ENCODE measurements at regions not wholly inside any gene's neighbourhood (a gene's known extent, or its start where the extent isn't known, plus 50 kb on each side); places are given as distances from the start of the nearest gene placed in this dataset.

GRCh38 chr9:126559296-126559695 is 54.4 kb upstream of the LMX1B start:
- Histone ChIP-seq H4K20me1 (ENCODE audit: control insufficient read depth, extremely low read depth, insufficient read depth, low read length) (no peaks in the 10 kb centered on the region), H3K9ac (ENCODE audit: control insufficient read depth, extremely low read depth, insufficient read depth, low read length) (no peak overlapping the region), H3K9me1 (ENCODE audit: control insufficient read depth, extremely low read depth, insufficient read depth, low read length) (no peaks in the 10 kb centered on the region), H3K79me2 (ENCODE audit: control insufficient read depth, insufficient read depth, low read length) (no peaks in the 10 kb centered on the region), H3K4me1 (ENCODE audit: control insufficient read depth, extremely low read depth, insufficient read depth, low read length) (no peaks in the 10 kb centered on the region), H2AFZ (ENCODE audit: control insufficient read depth, low read length) (no peak overlapping the region), H3K4me2 (ENCODE audit: control insufficient read depth, extremely low read depth, insufficient read depth, low read depth, low read length) (no peak overlapping the region), H3K27me3 (ENCODE audit: control insufficient read depth, extremely low read depth, insufficient read depth, low read length) (peaks cover 14% of the 10 kb centered on the region), H3K9me3 (ENCODE audit: control insufficient read depth, low read depth, low read length) (no peaks in the 10 kb centered on the region), H3K27ac (ENCODE audit: control insufficient read depth, insufficient read depth, low read length) (no peak overlapping the region), H3K4me3 (ENCODE audit: control insufficient read depth in 2 of 3, extremely low read depth in 1 of 3, insufficient read depth in 2 of 3, low read depth in 1 of 3, low read length in 3 of 3) (no peak overlapping the region), H3K36me3 (ENCODE audit: control insufficient read depth in 2 of 2, extremely low read depth in 1 of 2, insufficient read depth in 2 of 2, low read length in 2 of 2) (no peaks in the 10 kb centered on the region)
- no peak for TF ChIP-seq EZH2 (IDR thresholded peaks at IDR 0.05; ENCODE audit: low read length)
- TF ChIP-seq CTCF (optimal IDR thresholded peaks at IDR 0.05 in 1 of 3, IDR thresholded peaks at IDR 0.05 in 1 of 3, conservative IDR thresholded peaks at IDR 0.05 in 1 of 3; ENCODE audit: extremely low read depth in 1 of 3, insufficient read depth in 2 of 3, low read length in 3 of 3) = no peak
- DNase-seq (ENCODE audit: low read depth, low spot score) (no peak), FAIRE-seq (no peak)
- dilution Hi-C loops (cut with MboI; ENCODE audit: extremely low pct_ligation_motif_present, low sequenced_read_pairs) = no loop called here

GRCh38 chr9:126561582-126561981 is 52.1 kb upstream of the LMX1B start:
- H3K4me2 ChIP-seq (ENCODE audit: control insufficient read depth, extremely low read depth, insufficient read depth, low read depth, low read length) = no peak overlapping the region
- no peaks in the 10 kb centered on the region for H3K9me3 ChIP-seq (ENCODE audit: control insufficient read depth, low read depth, low read length)
- TF ChIP-seq CTCF (optimal IDR thresholded peaks at IDR 0.05 in 1 of 3, IDR thresholded peaks at IDR 0.05 in 1 of 3, conservative IDR thresholded peaks at IDR 0.05 in 1 of 3; ENCODE audit: extremely low read depth in 1 of 3, insufficient read depth in 2 of 3, low read length in 3 of 3) (no peak), EZH2 (IDR thresholded peaks at IDR 0.05; ENCODE audit: low read length) (no peak)
- peaks cover 22% of the 10 kb centered on the region for H3K27me3 ChIP-seq (ENCODE audit: control insufficient read depth, extremely low read depth, insufficient read depth, low read length)
- H3K9me1 ChIP-seq (ENCODE audit: control insufficient read depth, extremely low read depth, insufficient read depth, low read length) = no peaks in the 10 kb centered on the region
- no peak overlapping the region for H3K27ac ChIP-seq (ENCODE audit: control insufficient read depth, insufficient read depth, low read length)
- no peak for FAIRE-seq
- H3K79me2 ChIP-seq (ENCODE audit: control insufficient read depth, insufficient read depth, low read length) = no peaks in the 10 kb centered on the region
- no peaks in the 10 kb centered on the region for H3K4me1 ChIP-seq (ENCODE audit: control insufficient read depth, extremely low read depth, insufficient read depth, low read length)
- H3K36me3 ChIP-seq (ENCODE audit: control insufficient read depth in 2 of 2, extremely low read depth in 1 of 2, insufficient read depth in 2 of 2, low read length in 2 of 2) = no peaks in the 10 kb centered on the region
- dilution Hi-C loops (cut with MboI; ENCODE audit: extremely low pct_ligation_motif_present, low sequenced_read_pairs) = no loop called here
- H2AFZ ChIP-seq (ENCODE audit: control insufficient read depth, low read length) = no peak overlapping the region
- no peaks in the 10 kb centered on the region for H4K20me1 ChIP-seq (ENCODE audit: control insufficient read depth, extremely low read depth, insufficient read depth, low read length)
- H3K9ac ChIP-seq (ENCODE audit: control insufficient read depth, extremely low read depth, insufficient read depth, low read length) = no peak overlapping the region
- no peak for DNase-seq (ENCODE audit: low read depth, low spot score)
- no peak overlapping the region for H3K4me3 ChIP-seq (ENCODE audit: control insufficient read depth in 2 of 3, extremely low read depth in 1 of 3, insufficient read depth in 2 of 3, low read depth in 1 of 3, low read length in 3 of 3)
